ENCODE measurements at regions not wholly inside any gene's neighbourhood (a gene's known extent, or its start where the extent isn't known, plus 50 kb on each side); places are given as distances from the start of the nearest gene placed in this dataset.

DNA sequence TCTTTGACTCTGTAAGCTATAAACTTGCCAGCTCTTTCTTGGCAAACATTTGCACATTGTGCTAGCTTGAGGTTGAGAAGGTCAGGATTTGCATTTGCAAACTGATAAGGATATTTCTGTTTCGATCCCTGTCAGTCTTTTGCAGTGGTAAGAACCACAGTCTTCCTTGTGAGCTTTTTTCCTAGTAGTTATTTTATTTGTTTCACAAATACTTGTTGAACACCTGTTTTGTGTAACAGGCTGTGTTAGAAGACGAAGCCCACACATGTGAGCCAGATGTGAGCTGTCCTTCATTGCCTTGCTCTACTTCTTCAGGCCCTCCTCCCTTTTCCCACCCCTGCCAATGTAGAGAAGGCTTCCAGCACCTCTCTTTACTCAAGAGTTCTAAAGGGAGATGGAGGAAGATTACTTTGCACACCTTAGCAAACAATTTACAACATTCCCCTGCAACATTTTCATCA is 327.0 kb upstream of the KLF4 start:
- Histone ChIP-seq H3K36me3 (replicated peaks; ENCODE audit: low read depth, low read length) (no peaks in the 10 kb centered on the region), H3K9ac (ENCODE audit: low read length) (no peak overlapping the region), H3K4me2 (ENCODE audit: low read length) (no peak overlapping the region), H3K79me2 (ENCODE audit: low read length) (no peaks in the 10 kb centered on the region), H3K9me3 (ENCODE audit: insufficient read depth, low read length) (no peaks in the 10 kb centered on the region), H3K4me3 (ENCODE audit: low read length) (no peak overlapping the region), H3K27me3 (ENCODE audit: low read depth, low read length) (no peaks in the 10 kb centered on the region), H3K4me1 (ENCODE audit: low read length) (no peaks in the 10 kb centered on the region), H4K20me1 (ENCODE audit: insufficient read depth, low read length) (no peaks in the 10 kb centered on the region), H3K27ac (ENCODE audit: low read length) (no peak overlapping the region), H2AFZ (ENCODE audit: low read depth, low read length) (no peak overlapping the region)
- TF ChIP-seq EZH2phosphoT487 (IDR thresholded peaks at IDR 0.05; ENCODE audit: low read depth) (no peak), CTCF (IDR thresholded peaks at IDR 0.05; ENCODE audit: low read depth, low read length) (no peak)

GRCh38 chr9:107815782-107816560 is 326.4 kb upstream of the KLF4 start:
- TF ChIP-seq CTCF (IDR thresholded peaks at IDR 0.05; ENCODE audit: low read depth, low read length) = no peak
- no peak for TF ChIP-seq EZH2phosphoT487 (IDR thresholded peaks at IDR 0.05; ENCODE audit: low read depth)
- H2AFZ ChIP-seq (ENCODE audit: low read depth, low read length) = no peak overlapping the region

GRCh38 chr9:107813287-107813686 is 323.7 kb upstream of the KLF4 start:
- H3K27me3 ChIP-seq (ENCODE audit: low read depth, low read length) = no peaks in the 10 kb centered on the region
- no peak overlapping the region for H2AFZ ChIP-seq (ENCODE audit: low read depth, low read length)
- H3K4me1 ChIP-seq (ENCODE audit: low read length) = no peaks in the 10 kb centered on the region
- H3K27ac ChIP-seq (ENCODE audit: low read length) = no peak overlapping the region
- H3K79me2 ChIP-seq (ENCODE audit: low read length) = no peaks in the 10 kb centered on the region
- H3K36me3 ChIP-seq (replicated peaks; ENCODE audit: low read depth, low read length) = no peaks in the 10 kb centered on the region
- no peak overlapping the region for H3K9ac ChIP-seq (ENCODE audit: low read length)
- no peaks in the 10 kb centered on the region for H4K20me1 ChIP-seq (ENCODE audit: insufficient read depth, low read length)
- H3K9me3 ChIP-seq (ENCODE audit: insufficient read depth, low read length) = no peaks in the 10 kb centered on the region
- no peak for TF ChIP-seq EZH2phosphoT487 (IDR thresholded peaks at IDR 0.05; ENCODE audit: low read depth)
- no peak for TF ChIP-seq CTCF (IDR thresholded peaks at IDR 0.05; ENCODE audit: low read depth, low read length)
- H3K4me3 ChIP-seq (ENCODE audit: low read length) = no peak overlapping the region
- H3K4me2 ChIP-seq (ENCODE audit: low read length) = no peak overlapping the region

More at GRCh38 chr9:107815782-107816560, 326.4 kb upstream of the KLF4 start:
- no peaks in the 10 kb centered on the region for H3K9me3 ChIP-seq (ENCODE audit: insufficient read depth, low read length)
- H3K9ac ChIP-seq (ENCODE audit: low read length) = no peak overlapping the region
- no peak overlapping the region for H3K4me3 ChIP-seq (ENCODE audit: low read length)
- no peaks in the 10 kb centered on the region for H3K79me2 ChIP-seq (ENCODE audit: low read length)
- no peaks in the 10 kb centered on the region for H3K4me1 ChIP-seq (ENCODE audit: low read length)
- H3K27me3 ChIP-seq (ENCODE audit: low read depth, low read length) = no peaks in the 10 kb centered on the region
- H3K4me2 ChIP-seq (ENCODE audit: low read length) = no peak overlapping the region
- no peaks in the 10 kb centered on the region for H3K36me3 ChIP-seq (replicated peaks; ENCODE audit: low read depth, low read length)
- H3K27ac ChIP-seq (ENCODE audit: low read length) = no peak overlapping the region
- H4K20me1 ChIP-seq (ENCODE audit: insufficient read depth, low read length) = no peaks in the 10 kb centered on the region

- Histone ChIP-seq H4K20me1 (ENCODE audit: insufficient read depth, low read length) (no peaks in the 10 kb centered on the region), H3K4me2 (ENCODE audit: low read length) (no peak overlapping the region), H3K79me2 (ENCODE audit: low read length) (no peaks in the 10 kb centered on the region), H3K4me1 (ENCODE audit: low read length) (no peaks in the 10 kb centered on the region), H3K9me3 (ENCODE audit: insufficient read depth, low read length) (no peaks in the 10 kb centered on the region), H2AFZ (ENCODE audit: low read depth, low read length) (no peak overlapping the region), H3K36me3 (replicated peaks; ENCODE audit: low read depth, low read length) (no peaks in the 10 kb centered on the region), H3K27me3 (ENCODE audit: low read depth, low read length) (no peaks in the 10 kb centered on the region), H3K4me3 (ENCODE audit: low read length) (no peak overlapping the region), H3K9ac (ENCODE audit: low read length) (no peak overlapping the region), H3K27ac (ENCODE audit: low read length) (no peak overlapping the region)
- TF ChIP-seq EZH2phosphoT487 (IDR thresholded peaks at IDR 0.05; ENCODE audit: low read depth) (no peak), CTCF (IDR thresholded peaks at IDR 0.05; ENCODE audit: low read depth, low read length) (no peak)
Measured at GRCh38 chr9:107810461-107810961, 320.9 kb upstream of the KLF4 start.
